GM23248 (cell line): ENCODE measurements at regions not wholly inside any gene's neighbourhood (a gene's known extent, or its start where the extent isn't known, plus 50 kb on each side); places are given as distances from the start of the nearest gene placed in this dataset.
"Not testable (repeated sequence)": the region's sequence is repeated elsewhere in the genome, so short reads cannot be mapped to it uniquely, and the experiment has no call there.

ENCODE experiments used
- DNase-seq: peaks from one replicate; pipeline ENCODE4 v3.0.0-alpha.2; 2015
- H2AFZ ChIP-seq: fragments of 200-600 bp; sonication (generic); 2 replicates; pipeline ENCODE4 v1.6.1; 2016; ENCODE audit warnings: antibody characterized with exemption
- H3F3A ChIP-seq: fragments of 200-600 bp; sonication (generic); 2 replicates; pipeline ENCODE4 v1.6.1; 2016; ENCODE audit warnings: mild to moderate bottlenecking, antibody characterized with exemption, mixed run types; ENCODE audit not compliant: insufficient read depth
- H3K27ac ChIP-seq: fragments of 200-600 bp; sonication (generic); 2 replicates; pipeline ENCODE4 v1.5.1; 2016; ENCODE audit warnings: mild to moderate bottlenecking
- H3K27me3 ChIP-seq: fragments of 200-600 bp; sonication (generic); replicated peaks from 2 replicates; pipeline ENCODE4 v1.6.1; 2016; ENCODE audit warnings: mild to moderate bottlenecking; ENCODE audit not compliant: insufficient read depth
- H3K36me3 ChIP-seq: fragments of 200-600 bp; sonication (generic); 2 replicates; pipeline ENCODE4 v1.6.1; 2016; ENCODE audit warnings: low read depth, mild to moderate bottlenecking
- H3K4me1 ChIP-seq: fragments of 200-600 bp; sonication (generic); 2 replicates; pipeline ENCODE4 v1.6.1; 2016; ENCODE audit warnings: mild to moderate bottlenecking; ENCODE audit not compliant: insufficient read depth
- H3K4me2 ChIP-seq: fragments of 200-600 bp; sonication (generic); one replicate; pipeline ENCODE4 v1.6.1; 2016; ENCODE audit warnings: mild to moderate bottlenecking; ENCODE audit not compliant: unreplicated experiment
- H3K4me3 ChIP-seq: fragments of 200-600 bp; sonication (generic); 2 replicates; pipeline ENCODE4 v1.5.1; 2016; ENCODE audit warnings: mild to moderate bottlenecking
- H3K79me2 ChIP-seq: fragments of 200-600 bp; sonication (generic); 2 replicates; pipeline ENCODE4 v1.6.1; 2016; ENCODE audit warnings: mild to moderate bottlenecking; ENCODE audit not compliant: insufficient read depth
- H3K9ac ChIP-seq: fragments of 200-600 bp; sonication (generic); 2 replicates; pipeline ENCODE4 v1.6.1; 2016; ENCODE audit warnings: mild to moderate bottlenecking
- H3K9me2 ChIP-seq: fragments of 200-600 bp; sonication (generic); 2 replicates; pipeline ENCODE4 v1.6.1; 2016; ENCODE audit warnings: mixed run types, mild to moderate bottlenecking, moderate library complexity; ENCODE audit not compliant: insufficient read depth
- H3K9me3 ChIP-seq: fragments of 200-600 bp; sonication (generic); one replicate; pipeline ENCODE4 v1.6.1; 2017; ENCODE audit warnings: low read depth
- H4K20me1 ChIP-seq: fragments of 200-600 bp; sonication (generic); 2 replicates; pipeline ENCODE4 v1.6.0; 2016; ENCODE audit not compliant: insufficient read depth
- EZH2 ChIP-seq: fragments of 200-600 bp; sonication (generic); IDR thresholded peaks from 2 replicates; pipeline ENCODE4 v1.6.1; 2018; ENCODE audit warnings: antibody characterized with exemption, mild to moderate bottlenecking; ENCODE audit not compliant: insufficient read depth, poor library complexity, severe bottlenecking
- EZH2phosphoT487 ChIP-seq: fragments of 200-600 bp; sonication (generic); IDR thresholded peaks from 2 replicates; pipeline ENCODE4 v1.6.1; 2018; ENCODE audit warnings: antibody characterized with exemption, moderate library complexity, mild to moderate bottlenecking, low read depth; ENCODE audit not compliant: insufficient read depth
- WGBS, 2 experiments: methylation state at CpG; one replicate each; pipeline ENCODE4 v1.1.6; 2015 to 2017; ENCODE audit warnings: low lambda C conversion rate in 2 of 2, low coverage in 1 of 2; ENCODE audit errors: missing lambda C conversion rate in 2 of 2; 5-methylcytosine and 5-hydroxymethylcytosine counted together
- in situ Hi-C: fragments of 300-500 bp; cut with MboI; formaldehyde crosslinking; loops from 2 replicates; pipeline ENCODE4 v1.15.0; 2020

- no peaks in the 10 kb centered on the region for H3F3A ChIP-seq
- H4K20me1 ChIP-seq: no peaks in the 10 kb centered on the region
- no peak overlapping the region for H3K4me3 ChIP-seq
- H3K27ac ChIP-seq: no peak overlapping the region
- no peak overlapping the region for H3K4me2 ChIP-seq
- peak; percentile 5 for DNase-seq
- no peaks in the 10 kb centered on the region for H3K79me2 ChIP-seq
- no peak overlapping the region for H3K9ac ChIP-seq
- no peaks in the 10 kb centered on the region for H3K27me3 ChIP-seq
- no peak overlapping the region for H2AFZ ChIP-seq
- in situ Hi-C loops: no loop called here
- H3K4me1 ChIP-seq: no peaks in the 10 kb centered on the region
- no peaks in the 10 kb centered on the region for H3K9me2 ChIP-seq
- TF ChIP-seq EZH2phosphoT487 (no peak), EZH2 (no peak)
- H3K36me3 ChIP-seq: no peaks in the 10 kb centered on the region
- H3K9me3 ChIP-seq: peaks cover 3% of the 10 kb centered on the region
These were observed 103.1 kb upstream of the SMLR1 start for GRCh38 chr6:130724089-130724488.

GRCh38 chr6:130725551-130725950, 101.7 kb upstream of the SMLR1 start:
- H3K27ac ChIP-seq: no peak overlapping the region
- no peak overlapping the region for H2AFZ ChIP-seq
- in situ Hi-C loops: no loop called here
- H3K9me2 ChIP-seq: no peaks in the 10 kb centered on the region
- TF ChIP-seq EZH2 (no peak), EZH2phosphoT487 (no peak)
- H3K36me3 ChIP-seq: no peaks in the 10 kb centered on the region
- no peaks in the 10 kb centered on the region for H3K79me2 ChIP-seq
- no peak overlapping the region for H3K9ac ChIP-seq
- H3K4me3 ChIP-seq: no peak overlapping the region
- H3K4me1 ChIP-seq: no peaks in the 10 kb centered on the region
- no peak overlapping the region for H3K4me2 ChIP-seq
- peaks cover 3% of the 10 kb centered on the region for H3K9me3 ChIP-seq
- no peak for DNase-seq
- no peaks in the 10 kb centered on the region for H4K20me1 ChIP-seq
- H3F3A ChIP-seq: no peaks in the 10 kb centered on the region
- no peaks in the 10 kb centered on the region for H3K27me3 ChIP-seq

GRCh38 chr6:130728064-130728463, 99.1 kb upstream of the SMLR1 start:
- not testable (repeated sequence) for H2AFZ ChIP-seq, H3K27ac ChIP-seq
- WGBS, 2 experiments: 79 to 81% methylated on average over 2 of the region's 2 CpGs

GRCh38 chr6:130730600-130730999, 96.6 kb upstream of the SMLR1 start:
- in situ Hi-C loops: no loop called here
- TF ChIP-seq EZH2phosphoT487 (no peak), EZH2 (no peak)

More at GRCh38 chr6:130728064-130728463, 99.1 kb upstream of the SMLR1 start:
- H3K36me3 ChIP-seq, H3K4me2 ChIP-seq, in situ Hi-C loops, H3K27me3 ChIP-seq, DNase-seq, H3K79me2 ChIP-seq, H3K9ac ChIP-seq, H3K9me2 ChIP-seq, H4K20me1 ChIP-seq, H3K4me3 ChIP-seq, H3K9me3 ChIP-seq, H3F3A ChIP-seq, H3K4me1 ChIP-seq: not testable (repeated sequence)

GRCh38 chr6:130734161-130734560, 93.0 kb upstream of the SMLR1 start:
- WGBS, 2 experiments: 81 to 83% methylated on average over 3 of the region's 3 CpGs
- in situ Hi-C loops: no loop called here

More at GRCh38 chr6:130730600-130730999, 96.6 kb upstream of the SMLR1 start:
- Histone ChIP-seq H3K9me3 (peaks cover 3% of the 10 kb centered on the region), H3K9ac (no peak overlapping the region), H3K27ac (no peak overlapping the region), H3K36me3 (no peaks in the 10 kb centered on the region), H3K4me1 (no peaks in the 10 kb centered on the region), H3K27me3 (no peaks in the 10 kb centered on the region), H3K4me2 (no peak overlapping the region), H3K9me2 (no peaks in the 10 kb centered on the region), H2AFZ (no peak overlapping the region), H3K79me2 (no peaks in the 10 kb centered on the region), H3K4me3 (no peak overlapping the region), H4K20me1 (no peaks in the 10 kb centered on the region), H3F3A (no peaks in the 10 kb centered on the region)
- no peak for DNase-seq

More at GRCh38 chr6:130734161-130734560, 93.0 kb upstream of the SMLR1 start:
- Histone ChIP-seq H2AFZ (no peak overlapping the region), H3K9me2 (no peaks in the 10 kb centered on the region), H3K4me2 (no peak overlapping the region), H3K9ac (no peak overlapping the region), H3K36me3 (no peaks in the 10 kb centered on the region), H3F3A (no peaks in the 10 kb centered on the region), H3K9me3 (no peaks in the 10 kb centered on the region), H3K27me3 (no peaks in the 10 kb centered on the region), H3K4me1 (no peaks in the 10 kb centered on the region), H4K20me1 (no peaks in the 10 kb centered on the region), H3K27ac (no peak overlapping the region), H3K4me3 (no peak overlapping the region), H3K79me2 (no peaks in the 10 kb centered on the region)
- TF ChIP-seq EZH2phosphoT487 (no peak), EZH2 (no peak)
- no peak for DNase-seq
